ENCODE measurements at regions not wholly inside any gene's neighbourhood (a gene's known extent, or its start where the extent isn't known, plus 50 kb on each side); places are given as distances from the start of the nearest gene placed in this dataset.

- DNase-seq, result no peak
- Histone ChIP-seq H2AFZ (ENCODE audit: low read length) (no peak overlapping the region), H3K9ac (ENCODE audit: low read length) (no peak overlapping the region), H4K20me1 (ENCODE audit: insufficient read depth, low read length) (no peaks in the 10 kb centered on the region), H3K9me2 (replicated peaks; ENCODE audit: insufficient read depth, low read length) (no peaks in the 10 kb centered on the region), H3K4me1 (ENCODE audit: low read length) (no peaks in the 10 kb centered on the region), H3K27ac (ENCODE audit: low read length) (no peak overlapping the region), H3K4me3 (ENCODE audit: low read length) (no peak overlapping the region), H3K9me3 (replicated peaks; ENCODE audit: insufficient read depth, low read length) (no peaks in the 10 kb centered on the region), H3K36me3 (replicated peaks; ENCODE audit: insufficient read depth, low read length) (no peaks in the 10 kb centered on the region), H3K79me2 (ENCODE audit: low read length) (no peaks in the 10 kb centered on the region), H3F3A (ENCODE audit: insufficient read depth, low read length) (no peaks in the 10 kb centered on the region), H3K27me3 (replicated peaks; ENCODE audit: insufficient read depth, low read length) (no peaks in the 10 kb centered on the region), H3K4me2 (ENCODE audit: low read depth, low read length) (no peak overlapping the region)
- TF ChIP-seq EZH2phosphoT487 (IDR thresholded peaks at IDR 0.05; ENCODE audit: low read length), result no peak
- TF ChIP-seq CTCF (IDR thresholded peaks at IDR 0.05; ENCODE audit: low read length), result no peak
- TF ChIP-seq EZH2 (optimal IDR thresholded peaks at IDR 0.05; ENCODE audit: low read depth, low read length), result no peak
Observed at GRCh38 chr11:122342089-122342744, 226.2 kb upstream of the BLID start.

- Histone ChIP-seq H3K36me3 (replicated peaks; ENCODE audit: insufficient read depth, low read length) (no peaks in the 10 kb centered on the region), H2AFZ (ENCODE audit: low read length) (no peak overlapping the region), H3K27ac (ENCODE audit: low read length) (no peak overlapping the region), H3K79me2 (ENCODE audit: low read length) (no peaks in the 10 kb centered on the region), H3K9me2 (replicated peaks; ENCODE audit: insufficient read depth, low read length) (no peaks in the 10 kb centered on the region), H3K4me1 (ENCODE audit: low read length) (no peaks in the 10 kb centered on the region), H3K4me2 (ENCODE audit: low read depth, low read length) (no peak overlapping the region), H4K20me1 (ENCODE audit: insufficient read depth, low read length) (no peaks in the 10 kb centered on the region), H3K9me3 (replicated peaks; ENCODE audit: insufficient read depth, low read length) (no peaks in the 10 kb centered on the region), H3F3A (ENCODE audit: insufficient read depth, low read length) (no peaks in the 10 kb centered on the region), H3K9ac (ENCODE audit: low read length) (no peak overlapping the region), H3K27me3 (replicated peaks; ENCODE audit: insufficient read depth, low read length) (no peaks in the 10 kb centered on the region), H3K4me3 (ENCODE audit: low read length) (no peak overlapping the region)
- TF ChIP-seq EZH2phosphoT487 (IDR thresholded peaks at IDR 0.05; ENCODE audit: low read length) (no peak), CTCF (IDR thresholded peaks at IDR 0.05; ENCODE audit: low read length) (no peak), EZH2 (optimal IDR thresholded peaks at IDR 0.05; ENCODE audit: low read depth, low read length) (no peak)
- DNase-seq, result no peak
Observed at GRCh38 chr11:122341477-122341876, 225.5 kb upstream of the BLID start.

GRCh38 chr11:122340607-122341290 is 224.7 kb upstream of the BLID start:
- Histone ChIP-seq H3K4me3 (ENCODE audit: low read length) (no peak overlapping the region), H4K20me1 (ENCODE audit: insufficient read depth, low read length) (no peaks in the 10 kb centered on the region), H2AFZ (ENCODE audit: low read length) (no peak overlapping the region), H3F3A (ENCODE audit: insufficient read depth, low read length) (no peaks in the 10 kb centered on the region), H3K4me2 (ENCODE audit: low read depth, low read length) (no peak overlapping the region), H3K9me2 (replicated peaks; ENCODE audit: insufficient read depth, low read length) (no peaks in the 10 kb centered on the region), H3K9ac (ENCODE audit: low read length) (no peak overlapping the region), H3K27ac (ENCODE audit: low read length) (no peak overlapping the region), H3K36me3 (replicated peaks; ENCODE audit: insufficient read depth, low read length) (no peaks in the 10 kb centered on the region), H3K9me3 (replicated peaks; ENCODE audit: insufficient read depth, low read length) (no peaks in the 10 kb centered on the region), H3K27me3 (replicated peaks; ENCODE audit: insufficient read depth, low read length) (no peaks in the 10 kb centered on the region), H3K79me2 (ENCODE audit: low read length) (no peaks in the 10 kb centered on the region), H3K4me1 (ENCODE audit: low read length) (no peaks in the 10 kb centered on the region)
- no peak for DNase-seq
- TF ChIP-seq EZH2 (optimal IDR thresholded peaks at IDR 0.05; ENCODE audit: low read depth, low read length), result no peak
- no peak for TF ChIP-seq EZH2phosphoT487 (IDR thresholded peaks at IDR 0.05; ENCODE audit: low read length)
- TF ChIP-seq CTCF (IDR thresholded peaks at IDR 0.05; ENCODE audit: low read length), result no peak
